ENCODE measurements at regions not wholly inside any gene's neighbourhood (a gene's known extent, or its start where the extent isn't known, plus 50 kb on each side); places are given as distances from the start of the nearest gene placed in this dataset.

GRCh38 chr4:158410272-158410671 lies 111.4 kb upstream of the RXFP1 start:
- H4K20me1 ChIP-seq (replicated peaks; ENCODE audit: control insufficient read depth, extremely low read depth, insufficient read depth, low read length): no peaks in the 10 kb centered on the region
- H3K4me1 ChIP-seq (ENCODE audit: control insufficient read depth, extremely low read depth, insufficient read depth, low read length): no peaks in the 10 kb centered on the region
- intact Hi-C loops (cut with micrococcal nuclease) (loop anchor here (1.0 kb wide), 1 partner anchor 215 kb away; no protein-coding TSS in a partner anchor), dilution Hi-C loops (cut with MboI; ENCODE audit: extremely low pct_ligation_motif_present, low sequenced_read_pairs) (no loop called here)
- H3K27me3 ChIP-seq (ENCODE audit: control insufficient read depth in 2 of 2, insufficient read depth in 2 of 2, low read length in 2 of 2): peaks cover 0 to 5% of the 10 kb centered on the region in 2 experiments
- no peaks in the 10 kb centered on the region for H3K36me3 ChIP-seq (ENCODE audit: control insufficient read depth in 2 of 2, extremely low read depth in 1 of 2, insufficient read depth in 2 of 2, low read length in 2 of 2)
- H3K4me2 ChIP-seq (ENCODE audit: insufficient read depth, low read length): no peak overlapping the region
- DNase-seq (ENCODE audit: low read depth, low spot score) (peak; percentile 23), FAIRE-seq (no peak)
- CTCF ChIA-PET: interaction anchor here (0.6 to 1.2 kb wide), 4 partner anchors 150 to 216 kb away, joined by 3 to 6 read pairs (median 3); no protein-coding TSS in a partner anchor
- no peaks in the 10 kb centered on the region for H3K9me1 ChIP-seq (replicated peaks; ENCODE audit: control insufficient read depth, extremely low read depth, insufficient read depth, low read length)
- BruUV-seq (replicated peaks): no TSS peak
- no peak overlapping the region for H2AFZ ChIP-seq (ENCODE audit: low read depth, low read length)
- H3K9ac ChIP-seq (replicated peaks; ENCODE audit: extremely low read depth, insufficient read depth, low read length): no peak overlapping the region
- no peaks in the 10 kb centered on the region for H3K9me3 ChIP-seq (replicated peaks; ENCODE audit: control insufficient read depth, insufficient read depth, low read length)
- TF ChIP-seq EZH2 (IDR thresholded peaks at IDR 0.05; ENCODE audit: borderline replicate concordance, low read depth, low read length, severe bottlenecking) (no peak), POLR2A (IDR thresholded peaks at IDR 0.05; ENCODE audit: low read depth, low read length) (no peak), GATA2 (IDR thresholded peaks at IDR 0.05; ENCODE audit: insufficient read depth, insufficient read length, low read depth, low read length) (no peak), MAX (IDR thresholded peaks at IDR 0.05; ENCODE audit: insufficient read depth, insufficient read length) (no peak), CTCF (IDR thresholded peaks at IDR 0.05; ENCODE audit: extremely low read depth in 1 of 2, insufficient read depth in 1 of 2, low read depth in 1 of 2, low read length in 2 of 2) (no peak), MYC (IDR thresholded peaks at IDR 0.05; ENCODE audit: low read depth, low read length) (no peak), POLR2AphosphoS5 (IDR thresholded peaks at IDR 0.05; ENCODE audit: insufficient read depth, low read depth, low read length) (no peak), FOS (IDR thresholded peaks at IDR 0.05; ENCODE audit: borderline replicate concordance, insufficient read depth, low read length) (no peak), JUN (IDR thresholded peaks at IDR 0.05; ENCODE audit: borderline replicate concordance, insufficient read depth, insufficient read length, low read depth) (no peak)
- POLR2A ChIA-PET: no interaction called here
- H3K79me2 ChIP-seq (ENCODE audit: control insufficient read depth, insufficient read depth, low read length): no peaks in the 10 kb centered on the region
- no peak overlapping the region for H3K27ac ChIP-seq (ENCODE audit: insufficient read depth, low read depth, low read length)
- no peak overlapping the region for H3K4me3 ChIP-seq (replicated peaks in 1 of 3; ENCODE audit: insufficient read depth in 1 of 3, low read depth in 1 of 3, low read length in 3 of 3)
